A673 (cell line): ENCODE measurements at regions not wholly inside any gene's neighbourhood (a gene's known extent, or its start where the extent isn't known, plus 50 kb on each side); places are given as distances from the start of the nearest gene placed in this dataset.

Experiments used
- CTCF ChIP-seq: fragments of 300-800, 200-600 bp; sonication (generic); conservative IDR thresholded peaks from 2 replicates; pipeline ENCODE4 v1.5.1; 2017; ENCODE audit warnings: low read depth, mild to moderate bottlenecking, antibody characterized with exemption, low read length, moderate library complexity, mixed read lengths
- EZH2 ChIP-seq: fragments of 200-600 bp; sonication (generic); IDR thresholded peaks from 2 replicates; pipeline ENCODE4 v1.6.1; 2017; ENCODE audit warnings: borderline replicate concordance, low read depth, mild to moderate bottlenecking, mixed read lengths, antibody characterized with exemption, low read length; ENCODE audit not compliant: poor library complexity, severe bottlenecking

GRCh38 chr13:109955598-109955997 is 169.2 kb upstream of the IRS2 start:
- TF ChIP-seq CTCF (no peak), EZH2 (no peak)
